Smooth muscle cell of the brain vasculature (primary cell): ENCODE measurements at regions not wholly inside any gene's neighbourhood (a gene's known extent, or its start where the extent isn't known, plus 50 kb on each side); places are given as distances from the start of the nearest gene placed in this dataset.

ENCODE experiments used
- DNase-seq: peaks from one replicate; pipeline ENCODE4 v3.0.0-alpha.2; 2012; ENCODE audit warnings: low read depth, low spot score

DNA sequence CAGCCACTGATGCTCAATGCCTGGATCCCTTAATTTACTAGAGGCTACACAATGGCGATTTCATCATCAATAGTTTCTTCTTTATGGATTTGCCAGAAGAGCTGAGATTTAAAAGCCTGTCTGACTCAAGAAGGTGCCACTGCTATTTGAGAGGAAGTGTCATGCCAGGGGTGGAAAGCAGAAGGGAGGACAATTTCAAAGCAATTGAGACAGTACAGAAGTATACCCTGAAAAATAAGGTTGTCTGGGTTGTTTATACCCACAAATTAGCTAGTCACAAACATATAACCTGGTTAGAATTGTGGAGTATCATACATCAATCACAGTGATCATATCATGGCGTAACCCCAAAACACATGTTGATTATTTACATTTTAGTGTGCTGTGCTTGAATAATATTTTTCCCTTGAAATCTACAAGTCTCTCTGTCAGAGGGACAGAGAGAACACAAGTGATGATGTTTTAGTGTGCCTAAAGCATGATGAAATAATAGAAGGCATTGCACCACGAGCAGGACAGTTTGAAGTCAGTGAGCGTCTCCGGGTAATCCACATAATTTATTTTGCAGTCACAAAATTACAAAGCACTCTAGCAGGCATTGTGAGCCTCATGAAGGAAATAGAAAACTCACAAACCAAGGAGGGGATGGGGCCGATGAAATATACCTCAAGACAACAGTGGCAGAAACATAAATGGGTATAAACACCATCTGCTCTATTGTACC, 312.2 kb upstream of the SPRED2 start:
- no peak for DNase-seq

DNA sequence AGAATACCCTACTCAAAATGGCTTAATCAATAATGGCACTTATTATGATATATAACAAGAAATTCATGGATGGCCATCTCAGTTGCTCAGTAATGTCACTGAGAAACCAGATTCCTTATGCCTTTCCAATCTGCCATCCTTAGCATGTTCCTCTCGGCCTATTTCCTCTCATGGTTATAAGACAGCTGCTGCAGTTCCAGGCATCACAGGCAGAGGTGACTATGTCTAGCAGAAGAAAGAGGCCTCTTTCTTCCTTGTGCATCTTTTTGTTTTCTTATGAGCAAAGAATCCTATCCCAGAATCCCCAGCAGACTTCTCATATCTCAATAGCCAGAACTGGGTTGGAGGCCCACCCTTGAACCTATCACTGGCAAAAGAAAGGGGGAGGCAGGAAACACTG, 310.6 kb upstream of the SPRED2 start:
- DNase-seq: no peak

DNA sequence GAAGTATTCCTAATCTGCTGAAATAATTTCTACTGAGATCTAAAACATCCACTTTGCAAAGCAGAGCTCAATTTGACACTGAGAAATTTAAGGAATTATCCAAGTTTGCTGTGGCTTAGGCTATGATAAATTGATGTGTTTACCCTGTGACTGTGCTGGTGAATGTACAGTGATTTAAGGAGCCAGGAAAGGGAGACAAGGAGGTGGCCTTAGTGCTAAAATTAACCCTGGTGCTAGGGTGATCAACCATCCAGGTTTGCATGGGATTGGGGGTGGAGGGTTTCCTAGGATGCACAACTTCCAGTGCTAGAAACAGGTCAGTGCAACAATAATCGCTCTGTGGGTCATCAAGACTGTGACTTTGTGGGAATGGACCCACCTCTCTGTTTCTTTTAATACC, 307.5 kb upstream of the SPRED2 start:
- no peak for DNase-seq

DNA sequence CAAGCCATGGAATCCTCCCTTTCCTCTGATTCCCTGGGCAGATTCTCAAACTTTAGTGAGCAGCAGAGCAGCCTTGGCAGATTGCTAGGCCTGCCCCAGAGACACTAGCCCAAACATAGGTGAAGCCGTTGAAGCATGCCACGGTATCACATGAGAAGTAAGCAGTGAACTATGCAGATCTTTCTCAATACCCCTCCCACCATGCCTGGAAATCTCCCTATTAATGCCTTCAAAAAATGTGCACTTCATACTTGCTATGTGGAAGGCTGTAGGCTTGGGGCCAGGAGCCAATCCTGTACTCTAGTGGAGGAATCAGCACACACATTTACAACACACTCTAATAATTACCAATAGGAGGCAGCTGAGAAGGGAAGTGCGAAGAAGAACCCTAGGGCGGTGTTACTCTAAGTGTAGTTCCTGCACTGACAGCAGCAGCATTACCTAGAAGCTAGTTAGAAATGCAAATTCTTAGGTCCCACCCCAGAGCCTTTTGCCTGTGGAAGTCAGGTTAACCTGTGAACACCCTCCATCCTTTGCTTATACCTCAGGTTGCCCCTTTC, 305.1 kb upstream of the SPRED2 start:
- no peak for DNase-seq

DNA sequence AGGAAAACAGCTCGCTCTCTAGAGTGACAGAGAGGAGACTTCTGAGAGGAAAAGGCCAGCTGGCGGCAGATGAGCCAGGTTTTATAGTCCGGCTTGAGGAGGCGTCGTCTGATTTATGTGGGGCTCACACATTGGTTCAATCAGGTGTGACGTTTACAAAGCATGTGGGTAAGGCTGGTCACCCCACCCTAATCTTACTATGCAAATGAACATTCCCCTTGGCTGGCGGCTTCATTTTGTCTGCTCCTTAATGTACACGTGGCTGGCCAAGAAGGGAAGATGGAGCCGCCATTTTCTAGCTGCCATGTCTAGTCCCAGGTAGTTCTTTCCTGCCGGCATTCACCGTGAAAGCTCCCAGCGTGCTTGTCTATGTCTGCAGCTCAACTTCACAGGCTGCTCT, 299.1 kb upstream of the SPRED2 start:
- DNase-seq: no peak

DNA sequence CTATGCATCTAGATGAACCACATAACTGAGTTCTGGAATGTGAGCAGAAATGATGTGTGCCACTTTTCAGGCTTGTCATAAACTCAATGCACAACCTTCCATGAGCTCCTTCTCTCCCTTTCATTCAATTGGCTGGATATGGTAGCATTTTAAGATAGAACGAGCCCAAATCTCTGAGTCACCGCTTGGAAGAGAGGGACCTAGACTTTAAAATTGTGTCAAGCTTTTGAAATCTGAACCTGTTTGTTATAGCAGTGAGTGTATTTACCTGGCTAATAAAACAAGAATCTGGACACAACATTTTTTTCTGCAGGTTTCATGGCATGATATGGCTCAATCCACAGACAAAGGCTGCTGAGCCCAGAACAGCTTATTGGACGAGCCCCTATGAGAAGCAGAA, 297.8 kb upstream of the SPRED2 start:
- DNase-seq: no peak

DNA sequence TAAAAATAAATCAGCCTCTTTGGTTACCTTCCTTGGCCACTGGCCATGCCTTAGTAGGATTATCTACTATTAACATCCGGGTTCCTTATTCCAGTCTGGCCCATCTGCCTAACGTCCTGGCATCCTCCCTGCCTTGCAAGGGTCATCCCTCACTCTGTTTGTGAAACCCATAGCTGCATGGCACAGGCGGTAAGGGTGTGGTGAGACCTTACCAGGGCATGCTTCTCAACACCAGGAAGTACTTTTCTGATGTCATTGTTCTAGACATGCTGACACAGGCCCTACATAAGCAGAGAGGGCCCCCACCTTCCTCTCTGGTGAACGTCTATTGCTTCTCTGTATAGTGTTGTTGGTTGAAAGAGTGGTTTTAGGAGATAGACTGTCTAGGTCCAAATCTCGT, 296.8 kb upstream of the SPRED2 start:
- no peak for DNase-seq

DNA sequence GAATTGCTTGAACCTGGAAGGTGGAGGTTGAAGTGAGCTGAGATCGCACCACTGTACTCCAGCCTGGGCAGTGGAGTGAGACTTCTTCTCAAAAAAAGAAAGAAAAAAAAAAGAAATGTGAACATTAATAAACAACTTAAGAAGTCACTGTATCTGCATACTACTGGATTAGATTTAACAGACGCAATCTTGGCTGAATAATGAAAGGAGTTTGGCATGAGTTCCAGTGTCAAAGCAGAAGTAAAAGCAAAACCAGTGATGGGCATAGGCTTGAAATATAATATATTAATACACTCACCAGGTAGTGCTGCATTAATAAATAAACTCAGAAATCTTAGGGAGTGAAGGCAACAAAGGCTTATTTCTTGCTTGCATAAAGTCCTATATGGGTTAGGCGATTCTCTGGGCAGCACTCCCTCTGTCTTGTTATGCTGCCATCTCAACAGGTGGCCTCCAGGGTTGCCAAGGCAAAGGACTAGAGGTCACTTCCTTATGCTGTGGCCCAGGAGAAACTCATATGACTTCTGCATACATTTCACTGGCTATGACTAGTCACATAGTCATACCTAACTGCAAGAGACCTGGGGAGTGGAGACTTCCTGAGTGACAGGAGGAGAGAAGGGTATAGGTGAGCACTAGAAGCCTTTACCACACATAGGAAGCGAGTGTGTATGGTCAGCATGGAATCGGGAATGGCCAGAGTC, 296.2 kb upstream of the SPRED2 start:
- no peak for DNase-seq

DNA sequence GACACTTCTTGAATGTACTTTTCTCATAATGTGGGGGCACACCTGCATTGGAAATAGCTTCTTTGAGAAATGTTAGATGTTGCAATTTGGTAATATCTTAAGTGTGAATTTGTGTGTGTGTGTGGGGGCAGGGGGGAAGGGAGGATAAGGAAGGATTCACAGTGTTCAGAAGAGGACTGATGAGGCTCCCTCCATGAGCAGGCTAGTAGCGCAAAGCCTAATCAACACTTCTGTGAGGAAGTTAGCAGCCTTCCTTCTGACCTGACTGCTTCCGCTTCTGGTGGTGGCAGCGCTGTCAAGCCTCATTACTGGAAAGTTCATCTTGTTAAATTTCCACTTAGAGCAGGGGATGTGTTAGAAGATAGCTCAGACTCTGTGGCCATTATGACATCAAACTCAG, 295.4 kb upstream of the SPRED2 start:
- no peak for DNase-seq

DNA sequence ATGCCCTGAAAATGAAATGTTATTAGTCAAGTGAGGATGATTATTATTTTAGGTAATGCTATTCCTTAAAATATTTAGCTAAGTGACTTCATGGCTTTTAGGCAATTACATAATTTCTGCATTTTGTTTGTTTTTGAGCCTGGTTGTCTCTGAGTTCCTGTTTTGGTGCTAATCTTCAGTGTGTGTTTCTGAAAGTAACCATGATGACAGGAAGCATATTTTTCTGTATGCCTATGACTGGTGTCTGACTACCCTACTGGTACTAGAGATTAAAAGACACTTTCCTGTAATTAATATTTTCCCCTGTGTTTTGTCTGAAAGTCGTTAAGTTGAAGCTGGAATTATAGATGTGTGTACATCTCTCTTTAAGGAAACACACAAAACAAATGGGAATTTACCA, 295.0 kb upstream of the SPRED2 start:
- no peak for DNase-seq

DNA sequence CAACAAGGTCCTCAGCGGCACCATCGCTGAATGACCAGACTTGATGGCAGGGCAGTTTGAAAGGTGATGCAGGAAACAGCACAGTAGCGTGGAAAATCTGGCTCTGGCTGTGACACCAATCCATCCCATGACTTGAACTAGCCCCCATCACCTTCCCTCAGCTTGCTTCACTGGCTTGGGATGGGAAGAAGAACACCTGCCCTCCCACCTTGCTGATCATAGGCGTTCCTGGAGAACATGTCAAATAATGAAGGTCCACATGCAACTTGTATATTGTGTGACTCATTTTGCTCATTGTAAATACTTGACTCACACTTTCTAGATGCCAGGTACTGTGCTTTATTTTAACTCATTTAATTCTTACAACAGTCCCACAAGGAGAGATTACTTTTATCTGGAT, 292.4 kb upstream of the SPRED2 start:
- DNase-seq: no peak

DNA sequence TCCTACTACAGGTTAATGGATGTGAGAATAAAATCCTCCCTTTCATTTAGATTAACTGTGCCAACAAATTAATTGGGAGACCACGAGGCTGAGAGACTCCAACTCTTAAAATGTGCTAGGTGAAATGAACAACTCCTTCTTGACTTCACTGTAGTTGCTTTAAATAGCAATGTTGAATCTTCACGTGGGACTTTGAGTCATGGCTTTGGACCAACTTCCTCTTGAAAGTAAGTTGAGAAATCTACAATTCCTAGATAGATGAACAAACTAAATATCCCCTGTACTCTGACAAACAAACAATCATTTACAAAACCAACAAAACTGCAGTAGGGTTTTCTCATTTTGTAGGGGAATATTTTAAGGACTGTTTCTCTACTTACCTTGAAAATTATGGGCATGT, 291.9 kb upstream of the SPRED2 start:
- DNase-seq: no peak

DNA sequence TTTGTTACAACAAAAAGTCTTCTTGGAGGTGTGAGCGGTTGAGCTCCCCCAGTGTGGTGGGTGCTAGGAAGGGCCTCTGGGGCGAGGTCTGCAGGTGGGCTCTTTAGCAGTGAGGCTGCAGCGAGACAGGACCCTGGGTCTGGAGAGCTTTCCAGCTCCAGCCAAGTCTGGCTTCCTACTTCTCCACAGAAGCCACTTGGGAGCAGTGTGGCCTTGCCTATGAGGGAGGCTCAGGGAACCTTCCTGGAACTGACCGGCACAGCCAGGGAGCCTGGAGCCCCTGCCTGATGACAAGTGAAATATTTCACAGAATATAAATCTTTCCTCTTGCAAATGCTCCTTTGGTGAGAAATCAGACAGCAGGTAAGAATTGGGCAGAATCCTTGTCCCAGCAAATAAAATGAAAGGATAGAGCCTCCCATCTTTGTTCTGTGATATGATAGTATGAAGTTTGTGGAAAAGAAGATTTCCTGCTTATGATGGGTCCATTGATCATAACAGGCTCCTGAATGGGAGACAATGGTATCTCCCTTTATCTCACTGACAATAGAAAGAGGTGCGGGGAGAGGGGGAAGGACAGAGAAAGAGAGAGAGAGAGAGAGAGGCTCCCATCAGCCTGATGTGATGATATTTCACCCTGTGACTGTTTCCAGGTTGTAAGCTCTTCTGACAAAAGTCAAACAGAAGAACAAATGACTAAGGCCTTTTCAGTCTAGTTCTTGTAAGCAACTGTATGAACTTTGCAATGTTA, 289.8 kb upstream of the SPRED2 start:
- DNase-seq: no peak

DNA sequence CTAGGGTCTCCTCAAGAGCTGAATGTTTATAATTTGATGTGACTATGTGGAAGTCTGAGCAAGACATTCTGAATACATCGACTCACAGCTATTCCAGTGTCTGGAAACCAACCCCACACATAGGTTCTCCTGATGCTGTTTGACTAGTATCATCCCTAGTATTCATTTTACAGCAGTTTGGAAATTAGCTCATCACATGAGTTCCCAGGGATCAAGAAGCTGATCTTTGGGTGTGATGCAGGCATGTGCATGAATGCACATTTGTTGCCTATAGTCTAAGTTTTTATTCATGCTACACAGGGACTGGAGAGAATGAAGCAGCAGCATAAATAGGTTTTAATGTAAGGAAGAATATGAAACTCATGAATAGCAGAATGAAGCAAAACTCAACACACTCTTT, 284.3 kb upstream of the SPRED2 start:
- no peak for DNase-seq

DNA sequence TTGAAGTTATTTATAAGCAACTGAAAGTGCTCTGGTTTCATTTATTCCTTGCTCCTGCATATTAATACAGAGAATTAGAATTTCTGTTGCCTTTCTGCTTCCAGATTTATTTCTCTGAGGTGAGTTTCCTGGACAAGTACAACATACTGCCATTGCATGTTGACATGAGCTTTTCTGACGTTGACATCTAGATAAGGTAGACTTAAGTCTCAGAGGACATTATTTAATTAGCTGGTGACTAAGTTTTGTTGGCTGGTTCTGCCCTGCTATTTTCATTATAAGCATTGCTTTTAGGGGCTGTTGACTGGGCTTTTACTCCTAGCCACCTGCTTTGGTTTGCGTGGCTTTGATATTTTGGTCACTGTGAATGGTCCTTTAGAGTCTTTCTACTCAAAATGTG, 282.9 kb upstream of the SPRED2 start:
- no peak for DNase-seq

DNA sequence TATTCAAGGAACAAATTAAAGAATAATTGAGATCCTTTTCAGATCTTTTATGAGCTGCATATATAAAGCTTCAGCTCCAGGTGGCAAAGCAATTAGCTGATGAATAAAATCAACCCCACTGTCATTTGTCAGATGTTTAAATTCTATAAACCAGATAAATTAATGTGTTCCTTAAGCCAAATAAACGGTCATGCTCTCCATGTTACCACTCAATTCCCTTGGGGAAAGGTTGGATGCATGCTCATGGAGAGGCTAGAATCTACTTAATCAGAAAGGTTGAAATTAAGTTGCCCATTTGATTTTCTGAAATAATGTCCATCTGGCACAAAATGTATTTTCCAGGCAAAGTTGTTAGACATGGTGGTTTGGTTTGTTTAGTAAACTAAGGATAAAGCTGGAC, 282.5 kb upstream of the SPRED2 start:
- DNase-seq: no peak

DNA sequence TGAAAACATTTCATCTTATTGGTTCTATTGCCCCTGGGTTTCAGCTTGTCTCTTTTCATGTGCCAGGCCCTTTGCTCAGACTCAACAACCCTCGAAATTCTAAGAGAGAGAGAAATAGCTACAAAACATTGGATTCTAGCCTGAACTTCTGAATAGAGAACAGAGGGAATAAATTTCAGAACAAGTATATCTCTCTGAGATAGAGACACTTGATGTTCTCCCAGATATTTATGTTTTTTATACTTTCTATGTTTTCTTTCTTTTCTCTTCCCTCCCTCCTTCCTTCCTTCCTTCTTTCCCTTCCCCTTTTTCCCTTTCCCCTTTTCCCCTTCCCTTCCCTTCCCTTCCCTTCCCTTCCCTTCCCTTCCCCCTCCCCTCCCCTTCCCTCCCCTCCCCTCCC, 279.5 kb upstream of the SPRED2 start:
- no peak for DNase-seq

DNA sequence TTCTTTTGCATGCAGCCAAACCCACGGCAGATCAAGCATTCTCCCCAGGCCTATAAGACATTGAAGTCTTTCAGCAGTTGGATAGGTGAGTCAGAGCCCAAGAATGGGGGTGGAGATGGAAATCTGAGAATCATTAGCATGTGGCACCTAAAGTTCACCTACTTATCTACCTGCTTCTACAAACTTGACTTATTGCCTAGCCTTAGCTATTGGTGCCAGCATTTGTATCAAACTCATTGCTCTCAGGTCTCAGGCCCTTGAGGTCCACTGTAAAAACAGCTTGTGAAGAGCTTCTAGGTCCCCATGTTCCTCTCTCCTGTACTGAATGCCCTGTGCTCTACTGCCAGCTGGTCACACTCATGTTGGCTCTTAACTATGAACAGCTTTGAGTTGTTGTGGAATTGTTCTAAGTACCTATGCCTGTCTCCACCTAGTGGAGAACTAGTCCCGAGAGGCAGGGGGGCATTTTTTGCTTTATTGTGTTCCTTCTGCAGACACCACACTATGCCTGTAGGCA, 278.4 kb upstream of the SPRED2 start:
- DNase-seq: no peak

DNA sequence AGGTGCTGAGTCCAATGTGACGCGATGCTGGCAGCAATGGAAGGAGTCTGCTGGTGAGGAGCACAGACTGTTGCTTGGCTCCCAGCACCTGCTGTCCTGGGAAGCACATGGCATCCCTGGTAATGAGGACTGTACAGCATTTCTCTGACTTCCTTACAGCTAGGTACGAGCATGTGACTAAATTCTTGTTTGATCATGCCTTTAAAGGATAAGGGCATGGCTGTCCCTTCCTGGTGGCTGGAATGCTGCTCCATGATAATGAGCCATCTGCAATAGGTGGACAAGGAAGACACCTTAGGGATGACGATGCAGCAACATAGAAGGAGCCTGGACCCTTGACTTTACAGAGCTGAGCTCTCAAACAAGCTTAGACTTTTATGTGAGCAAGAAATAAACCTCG, 278.0 kb upstream of the SPRED2 start:
- no peak for DNase-seq

DNA sequence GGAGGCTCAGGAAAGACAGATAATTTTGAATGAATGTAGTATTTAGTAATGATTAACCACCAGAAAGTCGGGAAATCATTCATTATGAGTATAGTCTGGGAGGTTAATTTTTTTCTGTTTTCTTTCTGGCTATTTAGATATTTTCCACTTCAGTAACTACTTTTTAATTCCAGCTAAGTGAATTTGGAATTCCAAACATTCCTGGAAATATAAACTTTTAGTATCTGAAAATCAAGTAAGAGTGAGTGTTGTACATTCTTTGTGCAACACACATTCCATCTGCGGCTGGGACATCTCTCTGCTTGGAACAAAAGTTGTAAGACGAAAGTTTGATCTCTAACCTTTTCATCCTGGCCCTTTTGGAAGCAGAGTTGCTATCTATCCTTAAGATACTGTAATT, 275.7 kb upstream of the SPRED2 start:
- no peak for DNase-seq

DNA sequence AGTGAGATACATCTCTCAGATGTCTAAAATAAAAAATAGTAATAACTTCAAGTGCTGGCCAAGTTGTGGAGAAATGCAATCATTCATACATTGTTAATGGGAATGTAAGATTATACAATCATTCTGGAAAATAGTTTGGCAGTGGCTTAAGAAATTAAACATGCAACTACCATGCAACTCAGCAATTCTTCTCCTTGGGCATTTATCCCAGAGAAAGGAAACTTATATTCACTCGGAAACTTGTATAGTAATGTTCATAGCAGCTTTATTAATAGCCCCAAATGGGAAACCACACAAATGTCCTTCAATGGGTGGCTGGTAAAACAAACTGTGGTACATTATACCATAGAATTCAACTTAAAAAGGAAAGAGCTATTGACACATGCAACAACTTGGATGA, 274.0 kb upstream of the SPRED2 start:
- DNase-seq: no peak

DNA sequence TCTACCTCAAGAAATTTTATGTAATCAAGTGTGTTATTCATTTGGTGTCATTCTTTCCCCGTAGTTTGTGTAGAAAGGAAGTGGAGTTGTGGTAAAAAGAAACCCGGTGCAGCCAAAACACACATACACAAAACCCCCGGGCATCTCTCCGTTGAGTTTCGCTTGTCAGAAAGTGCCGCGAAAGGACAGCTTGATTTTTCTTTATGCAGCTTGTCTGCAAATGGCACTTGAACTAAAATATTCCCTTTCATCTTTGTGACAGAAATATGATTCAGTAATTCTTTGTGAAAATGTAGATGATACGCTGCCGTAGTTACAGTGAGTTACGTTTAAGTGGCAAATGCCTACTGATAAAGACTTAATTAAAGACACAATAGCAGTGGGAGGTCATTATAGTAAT, 268.8 kb upstream of the SPRED2 start:
- DNase-seq: no peak
